ENCODE measurements at regions not wholly inside any gene's neighbourhood (a gene's known extent, or its start where the extent isn't known, plus 50 kb on each side); places are given as distances from the start of the nearest gene placed in this dataset.

DNA sequence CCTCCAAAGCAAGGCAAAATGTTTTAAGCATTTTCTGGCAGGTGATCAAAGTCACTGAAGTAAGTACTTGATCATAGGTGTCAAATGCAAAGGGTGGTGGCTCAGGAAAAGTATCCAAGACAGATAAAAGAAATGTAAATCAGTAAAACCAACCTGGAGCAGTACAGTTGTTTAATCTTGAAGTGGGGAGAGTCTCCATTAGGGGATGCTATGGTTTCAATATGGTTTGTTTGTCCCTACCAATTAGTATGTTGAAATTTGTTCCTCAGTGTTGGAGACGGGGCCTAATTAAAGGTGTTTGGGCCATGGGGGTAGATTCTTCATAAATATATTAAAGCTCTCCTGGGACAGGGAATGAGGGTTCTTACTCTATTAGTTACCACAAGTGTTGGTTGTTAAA is 1781.7 kb upstream of the PRR20A start:
- no peak overlapping the region for H3K4me3 ChIP-seq
- WGBS: 86% methylated on average over 1 of the region's 1 CpG
- TF ChIP-seq EP300 (IDR thresholded peaks at IDR 0.05) (no peak), POLR2AphosphoS5 (IDR thresholded peaks at IDR 0.05) (no peak), CTCF (IDR thresholded peaks at IDR 0.05) (no peak), POLR2A (IDR thresholded peaks at IDR 0.05; ENCODE audit: low read depth) (no peak)
- no peaks in the 10 kb centered on the region for H3K4me1 ChIP-seq
- H3K27ac ChIP-seq (replicated peaks in 1 of 4): no peak overlapping the region
- H3K27me3 ChIP-seq: no peaks in the 10 kb centered on the region
- no peak for DNase-seq (ENCODE audit: extremely low spot score)
- intact Hi-C loops (cut with DNase I): no loop called here
- no peaks in the 10 kb centered on the region for H3K9me3 ChIP-seq
- no peaks in the 10 kb centered on the region for H3K36me3 ChIP-seq

- H3K36me3 ChIP-seq: no peaks in the 10 kb centered on the region
- H3K27me3 ChIP-seq: no peaks in the 10 kb centered on the region
- no peaks in the 10 kb centered on the region for H3K9me3 ChIP-seq
- no peaks in the 10 kb centered on the region for H3K4me1 ChIP-seq
- TF ChIP-seq POLR2AphosphoS5 (IDR thresholded peaks at IDR 0.05) (no peak), EP300 (IDR thresholded peaks at IDR 0.05) (no peak), POLR2A (IDR thresholded peaks at IDR 0.05; ENCODE audit: low read depth) (no peak), CTCF (IDR thresholded peaks at IDR 0.05) (no peak)
- H3K27ac ChIP-seq (replicated peaks in 1 of 4): no peak overlapping the region
- intact Hi-C loops (cut with DNase I): no loop called here
- no peak overlapping the region for H3K4me3 ChIP-seq
- no peak for DNase-seq (ENCODE audit: extremely low spot score)
Observed at GRCh38 chr13:55361141-55361540, 1779.6 kb upstream of the PRR20A start.

DNA sequence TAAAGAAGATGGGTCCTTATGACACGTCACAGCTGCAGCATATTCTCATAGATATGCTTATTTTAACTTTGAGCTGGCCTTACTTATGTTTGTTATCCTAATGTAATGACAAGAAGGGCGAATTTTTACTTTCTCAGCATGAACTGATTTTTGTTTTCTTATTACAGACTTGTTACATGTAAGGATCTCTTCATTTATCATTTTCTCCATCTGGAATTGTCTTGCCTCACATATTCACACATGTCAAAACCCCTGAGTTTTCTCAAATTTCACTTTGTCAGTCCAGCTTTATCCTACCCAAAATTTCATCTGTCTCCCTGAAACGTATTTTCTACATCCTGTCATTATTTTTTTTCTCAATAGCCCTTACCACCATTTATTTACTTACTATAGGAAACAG is 1774.0 kb upstream of the PRR20A start:
- Histone ChIP-seq H3K4me1 (no peaks in the 10 kb centered on the region), H3K36me3 (no peaks in the 10 kb centered on the region), H3K27me3 (no peaks in the 10 kb centered on the region), H3K9me3 (no peaks in the 10 kb centered on the region), H3K27ac (replicated peaks in 1 of 4) (no peak overlapping the region), H3K4me3 (no peak overlapping the region)
- TF ChIP-seq CTCF (IDR thresholded peaks at IDR 0.05): no peak
- TF ChIP-seq POLR2A (IDR thresholded peaks at IDR 0.05; ENCODE audit: low read depth): no peak
- TF ChIP-seq POLR2AphosphoS5 (IDR thresholded peaks at IDR 0.05): no peak
- TF ChIP-seq EP300 (IDR thresholded peaks at IDR 0.05): no peak
- DNase-seq (ENCODE audit: extremely low spot score): no peak
- 39% methylated on average over 3 of the region's 3 CpGs for WGBS
- intact Hi-C loops (cut with DNase I): no loop called here

DNA sequence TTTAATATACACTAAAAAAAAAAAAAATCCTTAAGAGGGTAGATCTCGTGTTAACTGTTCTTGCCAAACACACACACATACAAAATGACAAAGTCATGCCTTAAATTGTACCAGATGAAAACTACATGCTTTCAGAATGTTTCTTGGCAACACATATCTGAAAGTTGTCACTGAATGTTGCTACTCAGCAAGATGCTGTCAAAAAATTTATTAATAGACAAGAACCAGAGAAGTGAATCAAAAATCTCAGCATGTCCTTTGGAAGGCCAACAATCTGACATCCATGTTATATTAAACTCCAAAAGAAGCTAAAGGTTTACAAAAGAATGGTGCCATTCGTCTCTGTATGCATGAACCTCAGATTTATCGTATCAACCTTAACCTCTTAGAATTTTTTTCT is 1746.2 kb upstream of the PRR20A start:
- H3K27ac ChIP-seq (replicated peaks in 1 of 4): no peak overlapping the region
- no peak overlapping the region for H3K4me3 ChIP-seq
- no peaks in the 10 kb centered on the region for H3K27me3 ChIP-seq
- 58% methylated on average over 3 of the region's 3 CpGs for WGBS
- intact Hi-C loops (cut with DNase I): no loop called here
- peaks cover 0 to 8% (median 7%) of the 10 kb centered on the region in 4 donors for H3K9me3 ChIP-seq
- no peaks in the 10 kb centered on the region for H3K4me1 ChIP-seq
- DNase-seq (ENCODE audit: extremely low spot score): no peak
- H3K36me3 ChIP-seq: no peaks in the 10 kb centered on the region
- TF ChIP-seq POLR2AphosphoS5 (IDR thresholded peaks at IDR 0.05) (no peak), EP300 (IDR thresholded peaks at IDR 0.05) (no peak), CTCF (IDR thresholded peaks at IDR 0.05) (no peak), POLR2A (IDR thresholded peaks at IDR 0.05; ENCODE audit: low read depth) (no peak)

- no peaks in the 10 kb centered on the region for H3K36me3 ChIP-seq
- WGBS: 93% methylated on average over 1 of the region's 1 CpG
- H3K27me3 ChIP-seq: no peaks in the 10 kb centered on the region
- no peaks in the 10 kb centered on the region for H3K4me1 ChIP-seq
- no peak for DNase-seq (ENCODE audit: extremely low spot score)
- no peaks in the 10 kb centered on the region for H3K9me3 ChIP-seq
- TF ChIP-seq CTCF (IDR thresholded peaks at IDR 0.05) (no peak), EP300 (IDR thresholded peaks at IDR 0.05) (no peak), POLR2AphosphoS5 (IDR thresholded peaks at IDR 0.05) (no peak), POLR2A (IDR thresholded peaks at IDR 0.05; ENCODE audit: low read depth) (no peak)
- H3K4me3 ChIP-seq: no peak overlapping the region
- no peak overlapping the region for H3K27ac ChIP-seq (replicated peaks in 1 of 4)
- intact Hi-C loops (cut with DNase I): no loop called here
Observed at GRCh38 chr13:55402870-55403269, 1737.8 kb upstream of the PRR20A start.

Measured in esophagus muscularis mucosa (tissue), 4 donors.